Left lung (tissue), 4 donors: ENCODE measurements at regions not wholly inside any gene's neighbourhood (a gene's known extent, or its start where the extent isn't known, plus 50 kb on each side); places are given as distances from the start of the nearest gene placed in this dataset.

Source experiments
- ATAC-seq: fragments of 200-7000 bp; cut with Tn5 transposase; one replicate; pipeline ENCODE4 v1.9.1; 2020; ENCODE audit warnings: moderate library complexity
- DNase-seq, 4 donors: peaks; one replicate each; pipeline ENCODE4 v3.0.0-alpha.2; 2013 to 2020
- H3K27ac ChIP-seq, 2 donors: fragments of 200-600 bp; sonication (generic) in 1 of 2; one replicate each; pipeline versions ENCODE4 v1.5.0 to v1.8.0; 2020 to 2021
- H3K27me3 ChIP-seq, 2 donors: fragments of 200-600 bp; sonication (generic) in 1 of 2; one replicate each; pipeline versions ENCODE4 v1.5.0 to v1.8.0; 2020 to 2021
- H3K36me3 ChIP-seq, 2 donors: fragments of 200-600 bp; sonication (generic) in 1 of 2; one replicate each; pipeline versions ENCODE4 v1.5.0 to v1.8.0; 2020 to 2021
- H3K4me1 ChIP-seq, 2 donors: fragments of 200-600 bp; one replicate each; pipeline ENCODE4 v1.8.0; 2021
- H3K4me3 ChIP-seq, 2 donors: fragments of 200-600 bp; sonication (generic) in 1 of 2; one replicate each; pipeline versions ENCODE4 v1.5.0 to v1.8.0; 2020 to 2021; ENCODE audit warnings: mild to moderate bottlenecking in 1 of 2
- H3K9me3 ChIP-seq, 2 donors: fragments of 200-600 bp; sonication (generic) in 1 of 2; one replicate each; pipeline versions ENCODE4 v1.5.0 to v1.8.0; 2020 to 2021
- CTCF ChIP-seq, 2 donors: fragments of 200-600 bp; sonication (generic) in 1 of 2; IDR thresholded peaks; one replicate each; pipeline versions ENCODE4 v1.5.0 to v1.8.0; 2021; ENCODE audit warnings: antibody characterized with exemption in 2 of 2
- intact Hi-C, 2 donors: fragments of 100-400 bp; cut with DNase I; formaldehyde crosslinking; loops; one replicate each; pipeline versions ENCODE4 v1.11.2 to v1.14.2; 2022
- donor health status: DM: no; HTN: yes; CAD: no.
- donor health status: DM: no; HTN: no; CAD: no.

GRCh38 chr6:156359912-156360311, 417.3 kb upstream of the ARID1B start:
- DNase-seq (no peak), ATAC-seq (no peak)
- no peak for TF ChIP-seq CTCF (IDR thresholded peaks at IDR 0.05)
- Histone ChIP-seq H3K9me3 (no peaks in the 10 kb centered on the region), H3K4me1 (no peaks in the 10 kb centered on the region), H3K27me3 (no peaks in the 10 kb centered on the region), H3K4me3 (no peak overlapping the region), H3K36me3 (no peaks in the 10 kb centered on the region), H3K27ac (no peak overlapping the region)
- intact Hi-C loops = no loop called here

- no peak for ATAC-seq
- Histone ChIP-seq H3K4me1 (no peaks in the 10 kb centered on the region), H3K36me3 (no peaks in the 10 kb centered on the region), H3K27ac (no peak overlapping the region), H3K27me3 (no peaks in the 10 kb centered on the region), H3K9me3 (no peaks in the 10 kb centered on the region), H3K4me3 (no peak overlapping the region)
- intact Hi-C loops = no loop called here
- DNase-seq = no peak
- TF ChIP-seq CTCF (IDR thresholded peaks at IDR 0.05) = no peak
Observed at GRCh38 chr6:156352861-156353260, 424.3 kb upstream of the ARID1B start.

- Histone ChIP-seq H3K27ac (no peak overlapping the region), H3K4me3 (no peak overlapping the region), H3K36me3 (no peaks in the 10 kb centered on the region), H3K4me1 (no peaks in the 10 kb centered on the region), H3K27me3 (no peaks in the 10 kb centered on the region), H3K9me3 (no peaks in the 10 kb centered on the region)
- ATAC-seq (no peak), DNase-seq (no peak)
- intact Hi-C loops = no loop called here
- TF ChIP-seq CTCF (IDR thresholded peaks at IDR 0.05) = no peak
Observed at GRCh38 chr6:156351346-156351966, 425.7 kb upstream of the ARID1B start.

GRCh38 chr6:156350337-156350736, 426.8 kb upstream of the ARID1B start:
- Histone ChIP-seq H3K27me3 (no peaks in the 10 kb centered on the region), H3K36me3 (no peaks in the 10 kb centered on the region), H3K4me1 (no peaks in the 10 kb centered on the region), H3K9me3 (no peaks in the 10 kb centered on the region), H3K4me3 (no peak overlapping the region), H3K27ac (no peak overlapping the region)
- DNase-seq (no peak), ATAC-seq (no peak)
- intact Hi-C loops = no loop called here
- no peak for TF ChIP-seq CTCF (IDR thresholded peaks at IDR 0.05)

DNA sequence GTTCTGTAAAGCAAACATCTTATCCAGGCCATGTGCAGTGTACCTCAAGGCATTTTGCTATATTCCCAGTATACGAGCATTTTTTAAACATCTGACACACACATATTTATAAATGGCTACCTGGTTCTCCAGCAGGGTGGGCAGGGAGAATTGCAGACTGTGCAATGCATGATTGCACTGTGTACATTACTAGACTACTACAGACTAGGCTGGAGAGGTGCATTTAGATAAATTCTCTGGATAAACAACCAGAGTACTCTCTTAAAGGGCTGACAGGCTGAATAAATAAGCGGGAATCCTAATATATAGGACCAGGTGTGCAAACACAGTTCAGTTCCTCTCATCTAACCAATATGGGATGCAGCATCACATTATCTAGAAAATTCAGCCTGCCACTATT, 428.3 kb upstream of the ARID1B start:
- ATAC-seq = no peak
- Histone ChIP-seq H3K27ac (no peak overlapping the region), H3K9me3 (no peaks in the 10 kb centered on the region), H3K4me3 (no peak overlapping the region), H3K4me1 (no peaks in the 10 kb centered on the region), H3K27me3 (no peaks in the 10 kb centered on the region), H3K36me3 (no peaks in the 10 kb centered on the region)
- no peak for DNase-seq
- no peak for TF ChIP-seq CTCF (IDR thresholded peaks at IDR 0.05)
- intact Hi-C loops = no loop called here
